Transverse colon (tissue), 4 donors: ENCODE measurements at regions not wholly inside any gene's neighbourhood (a gene's known extent, or its start where the extent isn't known, plus 50 kb on each side); places are given as distances from the start of the nearest gene placed in this dataset.

Experiments used
- DNase-seq: peaks from one replicate; pipeline ENCODE4 v3.0.0-alpha.2; 2019
- H3K27ac ChIP-seq, 4 donors: fragments of 200-600 bp; sonication (generic); 2 replicates each; pipeline ENCODE4 v1.5.1; 2016 to 2018; ENCODE audit warnings: inconsistent platforms in 4 of 4
- H3K27me3 ChIP-seq: fragments of 200-600 bp; sonication (generic); 2 replicates; pipeline ENCODE4 v1.5.1; 2017; ENCODE audit warnings: inconsistent platforms
- H3K36me3 ChIP-seq, 4 donors: fragments of 200-600 bp; sonication (generic); 2 replicates each; pipeline ENCODE4 v1.5.1; 2017 to 2019; ENCODE audit warnings: inconsistent platforms in 4 of 4
- H3K4me1 ChIP-seq, 4 donors: fragments of 200-600 bp; sonication (generic); 2 replicates each; pipeline ENCODE4 v1.5.1; 2017 to 2020; ENCODE audit warnings: inconsistent platforms in 4 of 4
- H3K4me3 ChIP-seq, 4 donors: fragments of 200-600 bp; sonication (generic); 1 replicate in 1 of 4; 2 replicates in 3 of 4; pipeline versions ENCODE4 v1.5.1 to v1.6.1; 2017 to 2019; ENCODE audit warnings: inconsistent platforms in 4 of 4
- H3K9me3 ChIP-seq, 2 donors: fragments of 200-600 bp; sonication (generic); 2 replicates each; pipeline ENCODE4 v1.5.1; 2017 to 2019; ENCODE audit warnings: inconsistent platforms in 2 of 2
- CTCF ChIP-seq, 5 experiments: fragments of 200-600 bp in 3 of 5; fragments of 450-650 bp in 2 of 5; sonication (generic) in 3 of 5; IDR thresholded peaks; 1 replicate in 2 of 5; 2 replicates in 3 of 5; pipeline ENCODE4 v1.5.1; 2016 to 2017; ENCODE audit warnings: antibody characterized with exemption in 5 of 5, inconsistent platforms in 3 of 5, mild to moderate bottlenecking in 2 of 5, moderate library complexity in 1 of 5
- EP300 ChIP-seq: sonication (generic); formaldehyde crosslinking; IDR thresholded peaks from one replicate; pipeline ENCODE4 v1.6.1; 2017; ENCODE audit warnings: antibody characterized with exemption, low read depth
- POLR2A ChIP-seq: fragments of 450-650 bp; IDR thresholded peaks from one replicate; pipeline ENCODE4 v1.6.1; 2016; ENCODE audit warnings: antibody characterized with exemption, mild to moderate bottlenecking, moderate library complexity
- POLR2AphosphoS5 ChIP-seq, 3 donors: sonication (generic); formaldehyde crosslinking; IDR thresholded peaks; one replicate each; pipeline ENCODE4 v1.6.1; 2016; ENCODE audit warnings: antibody characterized with exemption in 3 of 3
- WGBS, 2 donors: methylation state at CpG; one replicate each; pipeline ENCODE4 v1.1.5; 2018; ENCODE audit warnings: low coverage in 1 of 2; 5-methylcytosine and 5-hydroxymethylcytosine counted together
- in situ Hi-C, 4 donors: fragments of 200-750 bp; cut with MboI; loops; one replicate each; pipeline versions ENCODE4 v1.15.0 to v1.15.1; 2017; ENCODE audit warnings: low sequenced_read_pairs in 3 of 4, low pct_ligation_motif_present in 1 of 4, low pct_unique_long_range_greater_than_20kb in 1 of 4
- intact Hi-C: fragments of 100-400 bp; cut with DNase I; formaldehyde crosslinking; loops from one replicate; pipeline ENCODE4 v1.15.1; 2023; ENCODE audit warnings: low total_unique reads

GRCh38 chr9:107177857-107178256 is 105.2 kb upstream of the RAD23B start:
- Histone ChIP-seq H3K27me3 (no peaks in the 10 kb centered on the region), H3K36me3 (no peaks in the 10 kb centered on the region), H3K4me1 (peaks cover 0 to 18% (median 7%) of the 10 kb centered on the region in 4 donors), H3K4me3 (no peak overlapping the region), H3K9me3 (no peaks in the 10 kb centered on the region), H3K27ac (peak overlapping the region in 2 of 4 donors; percentile 3 to 20)
- TF ChIP-seq POLR2AphosphoS5 (IDR thresholded peaks at IDR 0.05) (peak in 2 of 3 donors; percentile 14 to 65), CTCF (IDR thresholded peaks at IDR 0.05) (no peak)
- 53 to 60% methylated on average over 3 to 5 of the region's 5 CpGs for WGBS, 2 donors
- in situ Hi-C loops (no loop called here), intact Hi-C loops (no loop called here)
- peak; percentile 26 for DNase-seq

GRCh38 chr9:107178293-107178692 is 104.8 kb upstream of the RAD23B start:
- TF ChIP-seq EP300: no peak
- TF ChIP-seq POLR2AphosphoS5 (IDR thresholded peaks at IDR 0.05): no peak
- TF ChIP-seq POLR2A: no peak
- no peak for TF ChIP-seq CTCF (IDR thresholded peaks at IDR 0.05)
- no peak overlapping the region for H3K4me3 ChIP-seq
- H3K9me3 ChIP-seq: peaks cover 4% of the 10 kb centered on the region in 2 donors
- H3K27me3 ChIP-seq: no peaks in the 10 kb centered on the region
- peaks cover 0 to 18% (median 7%) of the 10 kb centered on the region in 4 donors for H3K4me1 ChIP-seq
- no peak overlapping the region for H3K27ac ChIP-seq
- WGBS, 2 donors: 47 to 53% methylated on average over 3 of the region's 3 CpGs
- no peaks in the 10 kb centered on the region for H3K36me3 ChIP-seq
- no peak for DNase-seq
- in situ Hi-C loops (no loop called here), intact Hi-C loops (no loop called here)

GRCh38 chr9:107180206-107180605 is 102.9 kb upstream of the RAD23B start:
- Histone ChIP-seq H3K4me1 (peaks cover 0 to 14% (median 5%) of the 10 kb centered on the region in 4 donors), H3K27ac (no peak overlapping the region), H3K9me3 (peaks cover 9 to 10% of the 10 kb centered on the region in 2 donors), H3K36me3 (no peaks in the 10 kb centered on the region), H3K4me3 (no peak overlapping the region), H3K27me3 (no peaks in the 10 kb centered on the region)
- intact Hi-C loops: no loop called here
- no peak for DNase-seq
- WGBS, 2 donors: 76 to 80% methylated on average over 1 of the region's 1 CpG
- TF ChIP-seq POLR2A (no peak), CTCF (IDR thresholded peaks at IDR 0.05) (no peak), EP300 (no peak), POLR2AphosphoS5 (IDR thresholded peaks at IDR 0.05) (no peak)
- in situ Hi-C loops: no loop called here

GRCh38 chr9:107183176-107183575 is 99.9 kb upstream of the RAD23B start:
- TF ChIP-seq EP300 (no peak), POLR2AphosphoS5 (IDR thresholded peaks at IDR 0.05) (no peak), POLR2A (no peak), CTCF (IDR thresholded peaks at IDR 0.05) (no peak)
- H3K4me1 ChIP-seq: no peaks in the 10 kb centered on the region
- intact Hi-C loops (no loop called here), in situ Hi-C loops (no loop called here)
- no peak overlapping the region for H3K4me3 ChIP-seq
- H3K27me3 ChIP-seq: no peaks in the 10 kb centered on the region
- peaks cover 9 to 10% of the 10 kb centered on the region in 2 donors for H3K9me3 ChIP-seq
- DNase-seq: no peak
- no peak overlapping the region for H3K27ac ChIP-seq
- no peaks in the 10 kb centered on the region for H3K36me3 ChIP-seq
